H9 (cell line): ENCODE measurements at regions not wholly inside any gene's neighbourhood (a gene's known extent, or its start where the extent isn't known, plus 50 kb on each side); places are given as distances from the start of the nearest gene placed in this dataset.

Experiments
- DNase-seq: peaks from one replicate; pipeline ENCODE4 v3.0.0-alpha.2; 2017
- H2AFZ ChIP-seq: one replicate; pipeline ENCODE4 v1.6.1; 2013; ENCODE audit warnings: mild to moderate bottlenecking, low read length, control low read depth, moderate library complexity
- H2AK5ac ChIP-seq: 2 replicates; pipeline ENCODE4 v1.6.1; 2013; ENCODE audit warnings: low read length, control low read depth, mixed read lengths; ENCODE audit not compliant: insufficient read length
- H2BK120ac ChIP-seq: one replicate; pipeline ENCODE4 v1.6.1; 2013; ENCODE audit warnings: low read depth, mild to moderate bottlenecking, low read length, control low read depth, inconsistent platforms; ENCODE audit not compliant: poor library complexity, severe bottlenecking
- H2BK12ac ChIP-seq: 2 replicates; pipeline ENCODE4 v1.6.1; 2013; ENCODE audit warnings: low read length, control low read depth, mixed read lengths, low read depth; ENCODE audit not compliant: insufficient read length
- H2BK15ac ChIP-seq: 2 replicates; pipeline ENCODE4 v1.6.1; 2013; ENCODE audit warnings: low read depth, low read length, control low read depth
- H2BK20ac ChIP-seq: one replicate; pipeline ENCODE4 v1.6.1; 2013; ENCODE audit warnings: low read depth, mild to moderate bottlenecking, low read length, control low read depth, inconsistent platforms; ENCODE audit not compliant: poor library complexity, severe bottlenecking
- H2BK5ac ChIP-seq: 2 replicates; pipeline ENCODE4 v1.6.1; 2013; ENCODE audit warnings: low read length, control low read depth, mixed read lengths; ENCODE audit not compliant: insufficient read length
- H3K14ac ChIP-seq: 2 replicates; pipeline ENCODE4 v1.6.1; 2013; ENCODE audit warnings: low read length, control low read depth; ENCODE audit not compliant: insufficient read depth
- H3K18ac ChIP-seq: 2 replicates; pipeline ENCODE4 v1.6.1; 2013; ENCODE audit warnings: low read depth, mild to moderate bottlenecking, mixed read lengths, low read length, control low read depth; ENCODE audit not compliant: insufficient read length
- H3K23ac ChIP-seq: 2 replicates; pipeline ENCODE4 v1.6.1; 2013; ENCODE audit warnings: low read length, control low read depth, mixed read lengths, low read depth; ENCODE audit not compliant: insufficient read length
- H3K23me2 ChIP-seq: 2 replicates; pipeline ENCODE4 v1.6.1; 2013; ENCODE audit warnings: low read depth, mild to moderate bottlenecking, mixed read lengths, low read length, control low read depth; ENCODE audit not compliant: insufficient read length, poor library complexity, severe bottlenecking
- H3K27ac ChIP-seq: 2 replicates; pipeline ENCODE4 v1.5.1; 2013; ENCODE audit warnings: low read length, control low read depth, mixed read lengths, low read depth; ENCODE audit not compliant: insufficient read length
- H3K27me3 ChIP-seq: 2 replicates; pipeline ENCODE4 v1.6.1; 2013; ENCODE audit warnings: low read length, control low read depth, inconsistent platforms; ENCODE audit not compliant: insufficient read depth
- H3K4ac ChIP-seq: 2 replicates; pipeline ENCODE4 v1.6.1; 2013; ENCODE audit warnings: low read depth, mild to moderate bottlenecking, control low read depth, inconsistent platforms, low read length, moderate library complexity
- H3K4me1 ChIP-seq: 2 replicates; pipeline ENCODE4 v1.6.1; 2013; ENCODE audit warnings: low read length, control low read depth, inconsistent platforms; ENCODE audit not compliant: insufficient read depth
- H3K4me2 ChIP-seq: 2 replicates; pipeline ENCODE4 v1.6.1; 2013; ENCODE audit warnings: low read length, control low read depth, mixed read lengths; ENCODE audit not compliant: insufficient read length, insufficient read depth
- H3K56ac ChIP-seq: 2 replicates; pipeline ENCODE4 v1.6.1; 2013; ENCODE audit warnings: low read depth, mild to moderate bottlenecking, mixed read lengths, low read length, control low read depth; ENCODE audit not compliant: insufficient read length
- H3K79me1 ChIP-seq: 2 replicates; pipeline ENCODE4 v1.6.1; 2013; ENCODE audit warnings: low read depth, mild to moderate bottlenecking, moderate library complexity, low read length, control low read depth, inconsistent platforms; ENCODE audit not compliant: insufficient read depth, poor library complexity, severe bottlenecking
- H3K79me2 ChIP-seq: 2 replicates; pipeline ENCODE4 v1.6.1; 2013; ENCODE audit warnings: low read length, control low read depth, inconsistent platforms; ENCODE audit not compliant: insufficient read depth
- H3K9ac ChIP-seq: 2 replicates; pipeline ENCODE4 v1.6.1; 2013; ENCODE audit warnings: low read length, control low read depth, mixed read lengths; ENCODE audit not compliant: insufficient read length; ENCODE audit errors: extremely low read depth
- H3K9me3 ChIP-seq: one replicate; pipeline ENCODE4 v1.6.1; 2013; ENCODE audit warnings: low read depth, low read length, inconsistent platforms; ENCODE audit not compliant: control insufficient read depth
- H3T11ph ChIP-seq: one replicate; pipeline ENCODE4 v1.6.1; 2013; ENCODE audit warnings: mild to moderate bottlenecking, low read length, control low read depth, inconsistent platforms
- H4K20me1 ChIP-seq: one replicate; pipeline ENCODE4 v1.6.1; 2013; ENCODE audit not compliant: control insufficient read depth, insufficient read length, insufficient read depth
- H4K5ac ChIP-seq: 2 replicates; pipeline ENCODE4 v1.6.1; 2013; ENCODE audit warnings: low read depth, mild to moderate bottlenecking, mixed read lengths, low read length, control low read depth; ENCODE audit not compliant: insufficient read length
- H4K8ac ChIP-seq: replicated peaks from 2 replicates; pipeline ENCODE4 v1.6.1; 2013; ENCODE audit warnings: low read length, control low read depth, mixed read lengths, low read depth; ENCODE audit not compliant: insufficient read length
- H4K91ac ChIP-seq: 2 replicates; pipeline ENCODE4 v1.6.1; 2013; ENCODE audit warnings: low read depth, mild to moderate bottlenecking, moderate library complexity, mixed read lengths, low read length, control low read depth; ENCODE audit not compliant: insufficient read length
- H3K27ac Mint-ChIP-seq, 3 experiments: 2 replicates in 2 of 3; 3 replicates in 1 of 3; pipeline ENCODE4 v1.8.0; 2020 to 2021; ENCODE audit warnings: mixed read lengths in 3 of 3, mild to moderate bottlenecking in 1 of 3, moderate library complexity in 1 of 3
- H3K27me3 Mint-ChIP-seq: 2 replicates; pipeline ENCODE4 v1.8.0; 2021; ENCODE audit warnings: low read depth, mild to moderate bottlenecking, moderate library complexity, mixed read lengths
- H3K36me3 Mint-ChIP-seq, 3 experiments: 2 replicates in 2 of 3; 3 replicates in 1 of 3; pipeline ENCODE4 v1.8.0; 2020 to 2021; ENCODE audit warnings: low read depth in 3 of 3, mixed read lengths in 3 of 3; ENCODE audit not compliant: insufficient read depth in 1 of 3
- H3K4me1 Mint-ChIP-seq, 2 experiments: 2 replicates each; pipeline ENCODE4 v1.8.0; 2020; ENCODE audit warnings: mixed read lengths in 2 of 2
- H3K4me3 Mint-ChIP-seq, 2 experiments: 2 replicates in 1 of 2; 3 replicates in 1 of 2; pipeline ENCODE4 v1.8.0; 2020 to 2021; ENCODE audit warnings: mild to moderate bottlenecking in 2 of 2, mixed read lengths in 2 of 2, moderate library complexity in 1 of 2
- H3K9me3 Mint-ChIP-seq, 2 experiments: 2 replicates in 1 of 2; 3 replicates in 1 of 2; pipeline ENCODE4 v1.8.0; 2020; ENCODE audit warnings: mild to moderate bottlenecking in 2 of 2, mixed read lengths in 2 of 2, moderate library complexity in 1 of 2
- CTCF ChIP-seq: fragments of 200-600 bp; sonication (generic); conservative IDR thresholded peaks from 3 replicates; pipeline ENCODE4 v1.8.0; 2021; ENCODE audit warnings: antibody characterized with exemption, mild to moderate bottlenecking
- WGBS: extraction: QIAGEN DNeasy Blood & Tissue Kit; methylation state at CpG from one replicate; pipeline ENCODE4 v1.1.7; 2013; ENCODE audit warnings: missing lambda C conversion rate, low lambda C conversion rate, mixed read lengths; ENCODE audit not compliant: insufficient read length; ENCODE audit errors: extremely low coverage; 5-methylcytosine and 5-hydroxymethylcytosine counted together

GRCh38 chr2:163802284-163802683, 66.5 kb upstream of the FIGN start:
- H2BK120ac ChIP-seq, result no peak overlapping the region
- Mint-ChIP-seq H3K27ac (no peak overlapping the region), H3K36me3 (no peaks in the 10 kb centered on the region), H3K27me3 (no peaks in the 10 kb centered on the region), H3K9me3 (no peaks in the 10 kb centered on the region), H3K4me1 (peaks cover 0 to 3% of the 10 kb centered on the region in 2 experiments; a peak in 2 of 4 replicates), H3K4me3 (no peak overlapping the region)
- no peak overlapping the region for H2AK5ac ChIP-seq
- H4K20me1 ChIP-seq, result no peaks in the 10 kb centered on the region
- H3K14ac ChIP-seq, result no peak overlapping the region
- H4K5ac ChIP-seq, result no peak overlapping the region
- whole genome bisulfite sequencing, result no CpG with 5 or more reads among the region's 3 CpGs
- no peaks in the 10 kb centered on the region for H3K79me1 ChIP-seq
- no peak overlapping the region for H3K4ac ChIP-seq
- no peak overlapping the region for H3K4me2 ChIP-seq
- H3K9ac ChIP-seq, result no peak overlapping the region
- no peak overlapping the region for H2BK12ac ChIP-seq
- no peak for DNase-seq
- H4K91ac ChIP-seq, result no peak overlapping the region
- no peak overlapping the region for H2AFZ ChIP-seq
- no peak overlapping the region for H3T11ph ChIP-seq
- H2BK5ac ChIP-seq, result no peak overlapping the region
- no peaks in the 10 kb centered on the region for H3K23me2 ChIP-seq
- H3K56ac ChIP-seq, result no peak overlapping the region
- no peak for TF ChIP-seq CTCF
- H3K9me3 ChIP-seq, result no peaks in the 10 kb centered on the region
- no peak overlapping the region for H3K18ac ChIP-seq
- no peak overlapping the region for H3K23ac ChIP-seq
- no peak overlapping the region for H4K8ac ChIP-seq
- no peak overlapping the region for H3K27ac ChIP-seq
- no peaks in the 10 kb centered on the region for H3K27me3 ChIP-seq
- no peaks in the 10 kb centered on the region for H3K79me2 ChIP-seq
- no peaks in the 10 kb centered on the region for H3K4me1 ChIP-seq
- no peak overlapping the region for H2BK15ac ChIP-seq
- no peak overlapping the region for H2BK20ac ChIP-seq
